Panc1 (cell line): ENCODE measurements at regions not wholly inside any gene's neighbourhood (a gene's known extent, or its start where the extent isn't known, plus 50 kb on each side); places are given as distances from the start of the nearest gene placed in this dataset.

Experiments used
- ATAC-seq: fragments of 200-7000 bp; cut with Tn5 transposase; 2 replicates; pipeline ENCODE4 v1.9.1; 2020; ENCODE audit warnings: mild to moderate bottlenecking, moderate library complexity
- BruUV-seq: library from RNA; stranded (reverse); fragments of 400-500 nt; replicated peaks from 2 replicates; lab custom pipeline; 2021; lab: Mats Ljungman, UMichigan
- CTCF ChIA-PET: fragments of 300-600 bp; sonication (Branson Sonifier 250); formaldehyde crosslinking; loops from one replicate; lab custom pipeline; 2022; ENCODE audit warnings: antibody characterized with exemption; lab: Charles Lee
- POLR2A ChIA-PET: fragments of 300-600 bp; sonication (Branson Sonifier 250); formaldehyde crosslinking; loops from one replicate; lab custom pipeline; 2022; ENCODE audit warnings: antibody characterized with exemption; lab: Charles Lee
- DNase-seq: peaks from one replicate; pipeline ENCODE4 v3.0.0-alpha.2; 2010; ENCODE audit warnings: low read depth, low spot score
- H3K27ac ChIP-seq: 2 replicates; pipeline ENCODE4 v1.5.1; 2011; ENCODE audit warnings: mild to moderate bottlenecking, low read length, inconsistent platforms
- H3K27me3 ChIP-seq: fragments of 200-500 bp; sonication (Bioruptor generic); 2 replicates; pipeline ENCODE4 v1.6.0; 2014; ENCODE audit warnings: low read length, inconsistent platforms; ENCODE audit not compliant: control insufficient read depth, insufficient read depth
- H3K36me3 ChIP-seq: fragments of 200-500 bp; sonication (Bioruptor generic); 2 replicates; pipeline ENCODE4 v1.5.1; 2014; ENCODE audit warnings: inconsistent platforms, mild to moderate bottlenecking, low read length, moderate library complexity; ENCODE audit not compliant: control insufficient read depth, insufficient read depth
- H3K4me1 ChIP-seq: 2 replicates; pipeline ENCODE4 v1.5.1; 2011; ENCODE audit warnings: inconsistent platforms, mild to moderate bottlenecking, low read length, moderate library complexity; ENCODE audit not compliant: control insufficient read depth, insufficient read depth
- H3K4me3 ChIP-seq, 2 experiments: 2 replicates each; pipeline ENCODE4 v1.5.1; 2011 to 2012; ENCODE audit warnings: low read depth in 2 of 2, low read length in 2 of 2, mild to moderate bottlenecking in 2 of 2, inconsistent platforms in 1 of 2, moderate library complexity in 1 of 2
- H3K9me3 ChIP-seq: fragments of 200-500 bp; sonication (Bioruptor generic); 2 replicates; pipeline ENCODE4 v1.5.1; 2014; ENCODE audit warnings: low read depth, mild to moderate bottlenecking, inconsistent platforms, low read length, moderate library complexity; ENCODE audit not compliant: control insufficient read depth, insufficient read depth
- CTCF ChIP-seq: fragments of 450-650 bp; IDR thresholded peaks from 2 replicates; pipeline ENCODE4 v1.5.1; 2017; ENCODE audit warnings: mild to moderate bottlenecking
- POLR2AphosphoS5 ChIP-seq: IDR thresholded peaks from 2 replicates; pipeline ENCODE4 v1.6.1; 2012; ENCODE audit warnings: mild to moderate bottlenecking, low read depth, low read length, moderate library complexity
- REST ChIP-seq, 2 experiments: IDR thresholded peaks; 2 replicates each; pipeline ENCODE4 v1.6.1; 2011 to 2012; ENCODE audit warnings: low read depth in 2 of 2, control low read depth in 1 of 2, low read length in 1 of 2, mild to moderate bottlenecking in 1 of 2, moderate library complexity in 1 of 2; ENCODE audit not compliant: insufficient read depth in 1 of 2
- SIN3A ChIP-seq: IDR thresholded peaks from 2 replicates; pipeline ENCODE4 v1.6.1; 2012; ENCODE audit warnings: low read depth, mild to moderate bottlenecking, low read length, moderate library complexity, borderline replicate concordance; ENCODE audit not compliant: insufficient read depth
- TCF7L2 ChIP-seq: IDR thresholded peaks from 2 replicates; pipeline ENCODE4 v1.6.1; 2011; ENCODE audit warnings: mild to moderate bottlenecking, low read depth, low read length, inconsistent platforms
- in situ Hi-C: cut with HindIII; loops from 2 replicates; pipeline ENCODE4 v1.10.0; 2016; ENCODE audit warnings: low sequenced_read_pairs, low pct_unique_long_range_greater_than_20kb
- intact Hi-C: fragments of 100-400 bp; cut with micrococcal nuclease; formaldehyde crosslinking; loops from one replicate; pipeline ENCODE4 v1.10.0; 2022; ENCODE audit not compliant: unreplicated experiment

GRCh38 chr6:169141671-169142537 is 111.7 kb downstream of the THBS2 start:
- H3K9me3 ChIP-seq, result no peaks in the 10 kb centered on the region
- no peaks in the 10 kb centered on the region for H3K27me3 ChIP-seq
- TF ChIP-seq SIN3A (no peak), CTCF (no peak), TCF7L2 (no peak), POLR2AphosphoS5 (no peak), REST (IDR thresholded peaks at IDR 0.05; ENCODE audit: insufficient read depth in 1 of 2, low read depth in 2 of 2, low read length in 1 of 2) (no peak)
- intact Hi-C loops, result no loop called here
- ATAC-seq (no peak), DNase-seq (no peak)
- ChIA-PET CTCF (no interaction called here), POLR2A (no interaction called here)
- no TSS peak for BruUV-seq
- no peak overlapping the region for H3K4me3 ChIP-seq
- no peaks in the 10 kb centered on the region for H3K36me3 ChIP-seq
- in situ Hi-C loops, result no loop called here
- H3K27ac ChIP-seq, result no peak overlapping the region
- no peaks in the 10 kb centered on the region for H3K4me1 ChIP-seq

DNA sequence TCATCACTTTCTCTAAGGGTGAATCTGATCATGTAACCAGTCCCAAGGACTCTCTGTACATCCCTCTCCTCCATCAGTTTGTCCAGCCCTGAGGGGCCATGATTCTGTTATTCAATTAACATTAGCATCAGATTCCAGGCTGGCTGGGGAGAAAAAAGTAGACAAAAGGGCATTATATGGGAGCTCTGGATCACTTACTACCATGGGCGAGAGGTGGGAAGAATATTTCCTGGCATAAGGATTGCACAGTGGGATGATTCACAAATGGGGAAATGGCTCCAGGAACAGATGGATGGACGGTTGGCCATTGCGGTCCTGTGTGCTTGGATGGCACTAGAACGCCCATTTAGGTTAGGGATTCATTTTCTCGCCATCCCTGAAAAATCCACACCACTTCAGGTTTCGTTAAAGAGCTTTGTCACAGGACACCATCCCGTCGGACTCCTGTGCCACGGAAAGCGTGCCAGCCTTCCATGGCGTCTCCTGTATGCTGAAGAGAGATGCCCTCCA is 112.6 kb downstream of the THBS2 start:
- ChIA-PET CTCF (no interaction called here), POLR2A (no interaction called here)
- Histone ChIP-seq H3K9me3 (no peaks in the 10 kb centered on the region), H3K4me1 (no peaks in the 10 kb centered on the region), H3K4me3 (no peak overlapping the region), H3K27ac (no peak overlapping the region), H3K36me3 (no peaks in the 10 kb centered on the region), H3K27me3 (no peaks in the 10 kb centered on the region)
- intact Hi-C loops (no loop called here), in situ Hi-C loops (no loop called here)
- no peak for ATAC-seq
- no TSS peak for BruUV-seq
- DNase-seq, result no peak
- TF ChIP-seq CTCF (no peak), REST (IDR thresholded peaks at IDR 0.05; ENCODE audit: insufficient read depth in 1 of 2, low read depth in 2 of 2, low read length in 1 of 2) (no peak), POLR2AphosphoS5 (no peak), SIN3A (no peak), TCF7L2 (no peak)
